DND-41 (cell line): ENCODE measurements at regions not wholly inside any gene's neighbourhood (a gene's known extent, or its start where the extent isn't known, plus 50 kb on each side); places are given as distances from the start of the nearest gene placed in this dataset.

Source experiments
- CTCF ChIP-seq: IDR thresholded peaks from 2 replicates; pipeline ENCODE4 v1.5.1; 2012; ENCODE audit warnings: borderline replicate concordance, low read length, moderate library complexity, mild to moderate bottlenecking; ENCODE audit not compliant: poor library complexity, severe bottlenecking; ENCODE audit errors: extremely low read depth
- EZH2 ChIP-seq: IDR thresholded peaks from 3 replicates; pipeline ENCODE4 v1.6.1; 2012; ENCODE audit warnings: borderline replicate concordance, low read depth, mild to moderate bottlenecking, moderate library complexity, low read length, inconsistent platforms; ENCODE audit not compliant: severe bottlenecking

DNA sequence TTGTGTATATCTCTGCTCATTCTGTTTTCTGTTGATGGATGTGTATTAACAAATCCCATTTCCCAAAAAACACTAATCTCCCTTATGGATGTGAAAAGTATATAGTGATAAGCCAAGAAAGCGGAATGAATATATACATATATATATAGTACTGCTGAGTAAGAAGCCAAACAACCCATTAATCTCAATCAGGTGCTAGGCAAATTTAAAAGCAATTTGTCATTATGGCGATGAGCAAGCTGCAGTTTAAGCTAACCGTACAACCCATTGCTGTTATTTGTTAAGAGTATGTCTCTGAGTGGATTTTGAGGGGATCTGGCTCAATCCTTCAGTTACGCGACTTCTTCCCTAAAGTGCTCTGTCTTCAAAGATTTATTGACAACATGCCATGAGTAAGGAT lies 640.4 kb upstream of the ARRDC3 start:
- TF ChIP-seq CTCF (no peak), EZH2 (no peak)
